ENCODE measurements at regions not wholly inside any gene's neighbourhood (a gene's known extent, or its start where the extent isn't known, plus 50 kb on each side); places are given as distances from the start of the nearest gene placed in this dataset.

- no peak for TF ChIP-seq PATZ1 (tag by site-specific recombination; IDR thresholded peaks at IDR 0.05)
- no peak for TF ChIP-seq ZNF302 (tag by site-specific recombination; IDR thresholded peaks at IDR 0.05; ENCODE audit: low read depth)
- TF ChIP-seq INSM2 (tag by site-specific recombination; IDR thresholded peaks at IDR 0.05): no peak
Observed at GRCh38 chr18:43481069-43481468, 203.8 kb upstream of the SYT4 start (continued).

- H3K4me1 ChIP-seq (ENCODE audit: control insufficient read depth, insufficient read depth, low read length): no peaks in the 10 kb centered on the region
- no peak overlapping the region for H3K4me3 ChIP-seq (ENCODE audit: low read depth, low read length)
- no peak overlapping the region for H3K27ac ChIP-seq (ENCODE audit: extremely low read depth, low read depth, low read length)
- no peaks in the 10 kb centered on the region for H3K36me3 ChIP-seq (ENCODE audit: control insufficient read depth in 2 of 2, insufficient read depth in 1 of 2, low read length in 2 of 2)
- ChIA-PET CTCF (no interaction called here), POLR2A (no interaction called here)
- H3K9me3 ChIP-seq (ENCODE audit: control insufficient read depth, insufficient read depth, low read depth, low read length): peaks cover 2% of the 10 kb centered on the region; the same call in 1 of the 2 replicates
- TF ChIP-seq ZNF335 (tag by site-specific recombination; conservative IDR thresholded peaks at IDR 0.05) (no peak), ZNF639 (tag by site-specific recombination; IDR thresholded peaks at IDR 0.05) (no peak), ZNF473 (tag by site-specific recombination; IDR thresholded peaks at IDR 0.05) (no peak), ZNF664 (tag by site-specific recombination; IDR thresholded peaks at IDR 0.05) (no peak), ZBTB44 (tag by site-specific recombination; IDR thresholded peaks at IDR 0.05) (no peak), ZSCAN5A (tag by site-specific recombination; IDR thresholded peaks at IDR 0.05) (no peak), ZNF350 (tag by site-specific recombination; IDR thresholded peaks at IDR 0.05) (no peak), GLI2 (tag by site-specific recombination; IDR thresholded peaks at IDR 0.05; ENCODE audit: borderline replicate concordance, low read depth) (no peak), BCL11A (tag by site-specific recombination; IDR thresholded peaks at IDR 0.05; ENCODE audit: low read depth) (no peak), WT1 (tag by site-specific recombination; IDR thresholded peaks at IDR 0.05) (no peak), ZNF341 (tag by site-specific recombination; IDR thresholded peaks at IDR 0.05; ENCODE audit: low read depth) (no peak), CTCF (tag by site-specific recombination; IDR thresholded peaks at IDR 0.05) (no peak), ELK4 (IDR thresholded peaks at IDR 0.05; ENCODE audit: borderline replicate concordance, low read depth, low read length) (no peak), ZNF184 (tag by site-specific recombination; IDR thresholded peaks at IDR 0.05) (no peak), KLF17 (tag by site-specific recombination; IDR thresholded peaks at IDR 0.05) (no peak), ZNF24 (tag by site-specific recombination; IDR thresholded peaks at IDR 0.05) (no peak), KLF9 (tag by site-specific recombination; IDR thresholded peaks at IDR 0.05; ENCODE audit: low read depth) (no peak), ZNF658 (tag by site-specific recombination; IDR thresholded peaks at IDR 0.05) (no peak)
Observed at GRCh38 chr18:43482136-43482535, 204.8 kb upstream of the SYT4 start.

Measured in HEK293 (cell line).